MM.1S (cell line): ENCODE measurements at regions not wholly inside any gene's neighbourhood (a gene's known extent, or its start where the extent isn't known, plus 50 kb on each side); places are given as distances from the start of the nearest gene placed in this dataset.

ENCODE experiments used
- CTCF ChIP-seq: fragments of 300-600 bp; sonication (generic); IDR thresholded peaks from 2 replicates; pipeline ENCODE4 v1.5.1; 2016; ENCODE audit warnings: antibody characterized with exemption, low read length, mixed read lengths
- EZH2 ChIP-seq: fragments of 300-600 bp; sonication (generic); optimal IDR thresholded peaks from 2 replicates; pipeline ENCODE3; 2017; ENCODE audit warnings: low read depth, mild to moderate bottlenecking, antibody characterized with exemption, low read length, mixed read lengths
- EZH2phosphoT487 ChIP-seq: fragments of 300-600 bp; sonication (generic); IDR thresholded peaks from 2 replicates; pipeline ENCODE4 v1.6.1; 2018; ENCODE audit warnings: antibody characterized with exemption, low read length

DNA sequence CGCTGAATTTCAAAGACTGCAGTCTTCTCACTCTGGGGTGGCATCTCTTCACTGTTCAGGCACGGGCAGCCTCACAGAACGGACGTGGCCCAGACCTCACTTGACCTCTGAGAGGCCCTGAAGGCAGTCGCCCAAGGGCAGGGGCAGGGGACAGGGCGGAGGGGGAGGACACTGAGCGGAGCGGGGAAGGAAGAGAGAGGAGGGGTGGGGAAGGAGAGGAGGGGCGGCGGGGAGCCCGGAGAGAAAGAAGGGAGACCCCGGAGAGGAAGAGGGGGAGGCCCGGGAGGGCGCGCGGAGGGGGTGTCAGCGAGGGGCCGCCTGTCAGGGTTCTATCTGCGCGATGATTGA is 58.7 kb upstream of the COMTD1 start:
- TF ChIP-seq CTCF: no peak
- TF ChIP-seq EZH2: no peak
- TF ChIP-seq EZH2phosphoT487: no peak
